G401.6 (cell line): ENCODE measurements at regions not wholly inside any gene's neighbourhood (a gene's known extent, or its start where the extent isn't known, plus 50 kb on each side); places are given as distances from the start of the nearest gene placed in this dataset.
"Not testable (repeated sequence)": the region's sequence is repeated elsewhere in the genome, so short reads cannot be mapped to it uniquely, and the experiment has no call there.

Experiments used
- FAIRE-seq: peaks from 2 replicates; lab custom pipeline; 2012; peaks lifted over from hg19 to GRCh38; lab: Jason Lieb, UNC

DNA sequence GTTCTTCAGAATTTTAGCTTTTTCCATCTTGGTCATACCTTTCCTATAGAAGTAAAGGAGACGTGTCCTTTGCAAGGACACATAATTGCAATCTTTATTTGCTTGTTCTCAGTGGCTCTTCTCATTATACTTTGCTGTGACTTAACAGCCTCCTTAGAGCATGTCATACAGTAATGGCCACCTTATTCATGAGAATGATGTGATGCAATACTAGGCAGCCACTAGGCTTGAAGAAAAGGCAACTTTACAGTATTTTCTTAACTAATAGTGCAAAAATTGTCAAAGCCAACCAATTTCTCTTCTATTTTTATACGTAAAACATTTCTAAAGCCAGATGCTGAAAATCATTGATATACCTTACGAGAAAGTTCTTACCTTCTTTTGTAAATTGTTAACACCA lies 1296.8 kb upstream of the EYS start:
- FAIRE-seq = no peak

DNA sequence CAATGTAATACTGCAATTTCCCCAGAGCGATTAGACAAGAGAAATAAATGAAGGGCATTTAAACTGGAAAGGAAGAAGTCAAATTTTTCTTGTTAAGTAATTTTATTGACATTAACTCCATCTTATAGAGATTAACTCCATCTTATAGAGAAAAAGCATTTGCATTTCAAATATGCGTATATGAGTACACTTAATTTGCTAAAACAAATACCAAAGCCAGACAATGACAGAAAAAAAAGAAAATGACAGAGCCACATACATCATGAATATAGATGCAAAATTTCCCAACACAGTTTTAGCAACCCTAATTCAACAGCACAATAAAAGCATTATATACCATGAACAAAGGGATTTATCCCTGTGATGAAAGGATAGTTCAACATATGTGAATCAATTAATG lies 1293.1 kb upstream of the EYS start:
- FAIRE-seq = no peak

DNA sequence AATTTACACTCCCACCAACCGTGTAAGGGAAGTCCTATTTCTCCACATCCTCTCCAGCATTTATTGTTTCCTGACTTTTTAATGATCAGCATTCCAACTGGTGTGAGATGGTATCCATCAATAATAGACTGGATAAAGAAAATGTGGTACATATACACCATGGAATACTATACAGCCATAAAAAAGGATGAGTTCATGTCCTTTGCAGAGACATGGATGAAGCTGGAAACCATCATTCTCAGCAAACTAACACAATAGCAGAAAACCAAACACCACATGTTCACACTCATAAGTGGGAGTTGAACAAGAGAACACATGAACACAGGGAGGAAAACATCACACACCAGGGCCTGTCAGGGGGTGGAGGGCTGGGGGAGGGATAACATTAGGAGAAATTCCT lies 1290.6 kb upstream of the EYS start:
- not testable (repeated sequence) for FAIRE-seq

DNA sequence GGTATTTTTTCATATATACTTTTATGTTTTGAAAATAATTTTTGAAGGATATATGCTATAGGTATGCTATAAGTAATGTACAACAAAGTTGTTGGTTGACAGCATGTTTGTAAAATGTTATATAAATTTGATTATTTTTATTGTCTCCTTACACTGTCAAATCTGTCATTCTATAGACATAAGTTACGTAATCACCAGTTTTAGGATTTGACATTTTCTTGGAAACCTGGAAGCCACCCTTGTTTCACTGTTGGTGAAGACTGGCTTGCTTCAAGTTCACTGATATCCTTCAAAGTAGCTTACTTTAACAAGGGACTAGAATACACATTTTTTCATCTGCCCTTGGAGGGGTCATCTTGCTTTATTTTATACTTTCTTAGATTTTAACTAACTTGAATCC lies 1288.6 kb upstream of the EYS start:
- FAIRE-seq = no peak

DNA sequence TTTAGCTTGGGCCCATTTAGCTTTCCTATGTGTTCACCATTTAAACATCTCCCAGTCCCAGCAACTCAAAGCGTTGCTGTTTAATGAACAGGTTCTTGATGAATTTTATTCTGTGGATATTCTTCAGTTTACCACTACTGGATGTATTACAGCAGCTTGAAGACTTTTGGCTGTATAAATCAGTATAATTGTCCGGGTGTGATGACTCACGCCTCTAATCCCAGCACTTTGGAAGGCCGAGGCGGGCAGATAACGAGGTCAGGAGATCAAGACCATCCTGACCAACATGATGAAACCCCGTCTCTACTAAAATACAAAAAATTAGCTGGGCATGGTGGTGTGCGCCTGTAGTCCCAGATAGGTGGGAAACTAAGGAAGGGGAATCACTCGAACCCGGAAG lies 1286.7 kb upstream of the EYS start:
- not testable (repeated sequence) for FAIRE-seq

DNA sequence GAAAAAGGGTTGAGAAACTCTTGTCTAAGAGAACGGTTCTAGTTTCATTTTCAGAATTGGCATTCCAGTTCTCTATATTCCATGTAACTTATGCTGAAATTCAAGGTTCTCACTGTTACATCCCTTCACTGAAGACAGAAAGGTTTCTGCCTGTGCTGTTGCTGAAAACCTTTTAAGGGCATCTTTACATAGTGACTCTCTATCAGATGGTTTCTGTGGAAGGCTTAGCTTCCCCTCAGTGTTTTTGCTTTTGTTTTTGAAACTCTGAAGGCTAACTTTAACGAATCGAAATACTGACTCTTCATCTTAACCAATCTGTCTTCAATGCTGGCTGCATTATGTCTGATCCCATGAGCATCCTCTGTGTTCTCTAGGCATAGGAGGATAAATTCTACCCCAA lies 1286.2 kb upstream of the EYS start:
- no peak for FAIRE-seq

DNA sequence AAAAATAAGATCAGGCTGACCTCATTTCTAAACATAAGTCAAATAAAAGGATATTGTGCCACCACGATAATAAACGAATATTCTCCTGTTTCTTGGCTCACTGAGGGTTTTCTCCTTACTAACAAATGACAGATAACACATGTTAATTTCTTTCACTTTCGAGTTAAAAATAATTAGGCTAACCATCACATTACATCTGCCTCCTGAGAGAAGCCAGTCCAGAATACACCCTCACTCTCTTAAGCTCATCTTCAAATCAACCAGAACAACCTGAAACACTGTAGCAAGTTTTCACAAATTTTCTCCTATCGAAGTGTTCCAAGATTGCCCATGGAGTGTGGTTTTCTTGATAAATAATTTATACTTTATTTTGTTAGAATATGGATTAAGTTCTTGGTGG lies 1285.6 kb upstream of the EYS start:
- no peak for FAIRE-seq

DNA sequence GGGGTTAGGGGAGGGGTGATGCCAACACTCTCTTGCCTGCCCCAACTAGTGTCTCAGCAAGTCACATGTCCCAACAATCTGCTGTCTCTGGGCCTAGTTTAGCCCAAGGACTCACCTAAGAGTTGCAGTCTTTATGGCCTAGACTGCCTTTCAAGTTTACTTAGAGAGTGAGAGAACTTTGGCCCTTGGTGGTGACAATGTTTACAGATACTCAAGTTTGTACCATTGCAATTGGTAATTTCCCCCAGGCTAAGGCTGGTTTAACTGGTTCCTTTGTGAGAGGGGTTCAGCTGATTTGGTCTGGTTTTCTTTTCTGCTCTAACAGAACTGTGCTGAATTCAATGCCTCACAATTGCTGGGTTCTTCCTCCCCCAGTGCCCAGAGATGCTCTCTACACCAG lies 1279.9 kb upstream of the EYS start:
- no peak for FAIRE-seq

DNA sequence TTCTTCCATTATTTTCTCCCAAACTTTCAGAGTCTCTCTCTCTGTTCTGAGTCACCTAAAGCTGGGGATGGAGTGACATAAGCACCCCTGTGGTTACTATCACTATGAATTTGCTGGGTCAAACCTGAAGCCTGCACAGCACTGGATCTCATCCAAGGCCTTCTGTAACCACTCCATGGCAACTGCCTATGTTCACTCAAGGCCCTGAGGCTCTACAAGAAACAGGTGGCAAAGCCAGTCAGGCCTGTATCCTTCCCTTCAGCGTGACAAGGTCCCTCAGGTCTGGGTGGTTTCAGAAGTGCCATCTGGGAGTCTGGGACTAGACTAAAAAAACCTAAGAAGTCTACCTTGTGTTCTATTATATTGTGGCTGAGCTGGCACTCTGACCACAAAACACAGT lies 1278.8 kb upstream of the EYS start:
- FAIRE-seq = no peak

DNA sequence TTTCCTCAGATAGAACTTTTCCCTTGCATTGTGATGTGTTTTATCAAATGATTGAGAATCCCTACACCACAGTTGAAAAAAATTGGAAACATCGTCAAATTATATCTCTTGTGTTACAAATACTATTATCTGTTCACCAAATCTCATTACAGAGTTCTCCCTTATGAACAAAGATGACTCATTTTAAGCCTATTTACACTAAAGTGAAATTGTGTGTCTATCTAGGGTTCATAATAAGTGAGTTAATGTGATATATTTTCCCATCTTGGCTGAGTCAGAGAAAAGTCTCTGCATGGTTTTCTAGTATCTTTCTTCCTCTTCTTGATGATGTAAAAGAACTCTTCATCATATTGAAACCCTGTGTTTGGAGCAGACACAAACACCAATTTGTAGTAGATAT lies 1263.3 kb upstream of the EYS start:
- FAIRE-seq = no peak

DNA sequence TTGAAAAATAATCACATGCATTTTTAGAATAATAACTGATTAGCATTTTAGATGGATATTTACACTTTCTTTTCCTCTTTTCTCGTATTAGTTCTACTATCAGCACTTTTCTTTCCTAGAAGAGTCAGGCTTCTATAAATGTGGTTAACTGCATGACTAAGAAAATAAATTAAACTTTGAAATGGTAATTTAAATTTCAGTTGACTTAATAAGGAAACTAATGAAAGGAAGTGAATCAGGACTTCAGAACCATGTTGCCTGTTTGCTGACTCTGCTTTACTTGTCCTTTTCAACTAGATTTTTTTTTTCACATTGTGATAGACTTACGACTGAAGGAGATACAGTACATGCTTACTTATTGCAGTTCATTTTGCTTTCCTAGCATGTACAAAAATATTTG lies 1258.2 kb upstream of the EYS start:
- no peak for FAIRE-seq

DNA sequence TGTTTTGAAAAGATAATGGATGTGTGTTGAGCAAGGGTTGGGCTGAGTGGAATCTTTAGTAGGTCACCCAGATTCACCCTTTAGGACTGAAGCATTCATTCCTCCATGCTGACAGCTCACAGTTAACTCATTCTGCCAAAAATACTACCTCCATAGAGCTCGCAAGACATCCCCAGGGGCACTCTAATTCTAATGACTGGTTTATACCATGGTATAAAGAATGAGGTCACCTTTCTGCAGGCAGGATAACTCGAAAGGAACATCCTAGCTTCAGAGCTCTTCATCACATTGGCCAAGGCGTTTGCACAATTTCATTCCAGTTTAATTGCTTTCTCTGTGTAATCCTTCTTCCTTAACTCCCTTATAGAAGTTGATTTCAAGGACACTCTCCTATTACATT lies 1257.2 kb upstream of the EYS start:
- no peak for FAIRE-seq

DNA sequence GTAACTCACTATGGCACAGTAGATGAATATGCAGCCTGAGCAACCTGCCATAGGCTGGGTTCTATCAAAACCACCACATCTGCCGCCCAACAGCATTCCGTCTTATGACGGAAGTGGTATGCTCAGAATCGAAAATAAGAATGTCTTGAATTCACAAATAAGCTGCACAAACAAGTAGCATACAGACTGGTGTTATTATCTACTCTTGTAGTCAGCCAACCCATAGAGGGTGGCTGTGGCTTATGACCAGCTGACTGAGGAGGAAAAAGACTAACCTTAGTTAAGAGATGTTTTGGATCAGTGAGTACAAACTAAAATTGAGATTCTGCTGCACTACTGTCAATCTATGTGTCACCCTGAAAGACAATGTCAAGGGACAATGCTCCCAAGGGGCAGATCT lies 1255.1 kb upstream of the EYS start:
- no peak for FAIRE-seq

DNA sequence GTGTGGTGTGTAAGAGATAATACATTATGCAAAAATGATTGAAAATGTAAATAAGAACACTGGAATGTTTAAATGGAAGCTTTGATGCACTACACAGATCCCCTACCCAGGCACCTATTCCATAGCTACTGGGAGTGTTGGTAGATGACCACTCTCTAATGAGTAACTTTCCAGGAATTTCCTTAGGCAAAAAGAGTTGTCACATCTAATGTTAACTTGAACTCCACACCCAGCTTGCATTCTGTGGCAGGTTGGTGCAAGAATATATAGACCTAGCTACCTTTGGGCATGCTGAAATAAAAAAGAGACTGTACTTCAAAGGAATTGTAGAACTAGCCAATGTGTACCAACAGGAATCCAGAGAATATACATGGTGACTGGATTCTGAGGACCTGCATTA lies 1254.2 kb upstream of the EYS start:
- no peak for FAIRE-seq

DNA sequence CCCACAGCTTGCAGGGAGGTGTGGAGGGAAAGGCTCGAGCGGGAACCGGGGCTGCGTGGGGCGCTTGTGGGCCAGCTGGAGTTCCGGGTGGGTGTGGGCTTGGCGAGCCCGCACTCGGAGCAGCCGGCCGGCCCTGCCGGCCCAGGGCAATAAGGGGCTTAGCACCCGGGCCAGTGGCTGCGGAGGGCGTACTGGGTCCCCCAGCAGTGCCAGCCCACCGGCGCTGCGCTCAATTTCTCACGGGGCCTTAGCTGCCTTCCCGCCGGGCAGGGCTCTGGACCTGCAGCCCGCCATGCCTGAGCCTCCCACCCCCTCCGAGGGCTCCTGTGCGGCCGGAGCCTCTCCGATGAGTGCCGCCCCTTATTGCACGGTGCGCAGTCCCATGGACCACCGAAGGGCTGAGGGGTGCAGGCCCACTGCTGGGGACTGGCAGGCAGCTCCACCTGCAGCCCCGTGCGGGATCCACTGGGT lies 1242.2 kb upstream of the EYS start:
- no peak for FAIRE-seq

DNA sequence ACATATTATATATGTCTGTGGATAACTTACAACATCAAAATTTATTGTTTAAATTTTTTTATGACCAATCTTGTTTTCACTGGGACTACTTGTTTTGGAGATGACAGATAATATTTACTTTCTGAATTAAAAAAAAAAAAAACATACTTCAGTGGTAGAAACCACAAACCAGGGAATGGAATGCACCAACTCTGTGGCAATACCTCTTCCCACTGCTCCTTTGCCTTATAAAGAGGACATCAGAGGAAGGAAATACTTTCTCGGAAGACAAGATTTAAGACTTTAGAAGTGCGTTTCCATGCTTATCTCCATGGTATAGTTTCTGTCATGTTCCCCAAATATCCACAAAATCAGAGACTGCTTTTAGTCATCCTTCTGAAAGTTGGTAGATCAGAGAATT lies 1241.1 kb upstream of the EYS start:
- FAIRE-seq = no peak

DNA sequence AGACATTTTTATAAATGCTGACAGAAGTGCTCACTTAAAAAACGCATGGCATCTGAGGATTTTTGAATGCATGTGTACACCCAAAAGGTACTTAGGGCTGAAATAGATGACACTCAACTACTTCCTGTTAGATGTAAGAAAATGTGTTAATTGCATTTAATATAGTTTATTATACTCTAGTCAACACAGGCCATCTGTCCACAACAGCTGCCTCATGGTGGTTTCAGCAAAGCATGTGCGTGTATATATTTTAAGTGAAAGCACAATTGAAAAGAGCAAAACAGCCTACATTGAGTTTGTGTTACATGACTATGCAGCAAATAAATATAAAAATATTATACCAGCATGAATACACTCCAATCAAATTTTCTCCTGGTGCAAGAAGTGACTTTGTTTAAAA lies 1233.0 kb upstream of the EYS start:
- no peak for FAIRE-seq

DNA sequence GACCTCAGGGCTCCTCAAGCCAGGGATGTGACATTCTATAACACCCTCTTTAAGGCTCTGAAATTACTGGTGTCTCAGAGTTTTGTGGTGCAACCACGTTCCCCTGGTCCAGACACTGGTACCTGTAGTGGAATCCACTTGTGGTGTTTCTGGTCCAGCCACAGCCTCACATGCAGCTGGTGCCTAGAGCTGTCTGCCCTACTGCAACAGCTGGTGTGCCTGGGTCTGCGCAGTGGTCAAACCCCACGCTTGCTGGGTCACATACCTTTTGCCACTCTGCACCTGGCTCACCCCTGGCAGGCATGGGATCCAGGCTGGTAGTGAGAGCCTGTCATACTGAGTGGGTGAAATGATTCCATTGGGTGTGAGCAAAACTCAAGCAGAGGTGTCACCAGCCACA lies 1230.2 kb upstream of the EYS start:
- FAIRE-seq = no peak

DNA sequence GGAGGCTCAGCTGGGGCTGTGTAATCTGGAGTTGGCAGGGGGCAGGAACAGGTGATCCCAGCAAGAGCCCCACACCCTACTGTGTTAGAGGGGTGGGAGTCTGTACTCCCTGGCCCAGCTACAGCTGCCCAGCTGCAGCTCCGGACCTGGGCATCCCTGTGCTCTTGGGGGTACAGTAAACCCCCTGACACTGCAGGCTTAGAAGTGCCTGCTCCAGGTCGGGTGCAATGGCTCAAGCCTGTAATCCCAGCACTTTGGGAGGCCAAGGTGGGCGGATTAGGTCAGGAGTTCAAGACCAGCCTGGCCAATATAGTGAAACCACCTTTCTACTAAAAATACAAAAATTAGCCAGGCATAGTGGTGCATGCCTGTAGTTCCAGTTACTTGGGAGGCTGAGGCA lies 1228.6 kb upstream of the EYS start:
- FAIRE-seq = no peak

DNA sequence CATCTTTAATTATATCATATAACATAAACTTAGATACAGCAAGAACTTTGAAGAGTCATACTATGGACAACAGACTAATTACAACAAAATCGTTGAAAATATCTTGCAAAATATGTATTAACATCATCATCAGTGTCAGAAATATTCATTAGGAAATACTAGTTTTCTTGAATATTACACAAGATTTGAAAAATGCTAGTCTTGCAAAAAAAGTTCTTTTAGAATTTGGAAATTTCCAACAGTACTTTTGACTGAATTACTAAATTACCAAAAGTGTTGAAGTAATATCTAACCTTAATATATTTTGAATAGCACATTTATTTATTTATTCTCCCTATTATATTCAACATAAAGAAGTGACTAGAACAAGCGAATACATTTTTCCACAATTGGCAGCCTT lies 1224.8 kb upstream of the EYS start:
- FAIRE-seq = no peak

DNA sequence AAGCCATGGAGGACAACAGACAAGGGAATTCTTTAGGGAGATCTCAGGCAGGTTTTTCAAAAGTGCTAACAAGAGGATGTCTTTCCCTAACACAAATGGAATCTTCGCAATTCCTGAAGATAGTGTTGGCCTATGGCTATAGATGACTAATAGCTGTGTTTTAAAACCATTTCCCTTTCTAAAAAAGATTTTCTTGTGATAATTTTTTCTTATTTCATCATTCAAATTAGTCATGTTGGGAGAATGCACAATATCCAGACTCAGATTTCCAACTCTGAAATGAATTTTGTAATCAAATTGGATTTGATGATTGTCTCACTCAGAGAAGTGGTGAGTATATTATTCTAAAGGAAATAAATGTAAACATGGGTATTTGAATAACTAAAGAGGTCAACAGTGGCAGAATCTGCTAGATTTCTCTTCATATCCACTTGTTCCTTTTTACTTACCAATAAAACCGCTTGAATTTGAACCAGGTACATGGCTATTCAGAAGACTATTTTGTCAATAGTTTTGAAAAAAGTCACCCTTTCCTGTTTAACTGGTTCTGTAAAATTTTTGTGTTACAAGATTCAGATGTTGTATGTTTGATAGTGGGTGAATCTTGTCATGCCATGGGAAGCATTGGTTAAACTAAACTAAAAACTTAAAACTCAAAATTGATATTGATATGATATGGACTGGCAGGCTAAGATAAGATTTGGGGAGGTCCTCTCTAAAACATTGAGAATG lies 1223.7 kb upstream of the EYS start:
- no peak for FAIRE-seq

DNA sequence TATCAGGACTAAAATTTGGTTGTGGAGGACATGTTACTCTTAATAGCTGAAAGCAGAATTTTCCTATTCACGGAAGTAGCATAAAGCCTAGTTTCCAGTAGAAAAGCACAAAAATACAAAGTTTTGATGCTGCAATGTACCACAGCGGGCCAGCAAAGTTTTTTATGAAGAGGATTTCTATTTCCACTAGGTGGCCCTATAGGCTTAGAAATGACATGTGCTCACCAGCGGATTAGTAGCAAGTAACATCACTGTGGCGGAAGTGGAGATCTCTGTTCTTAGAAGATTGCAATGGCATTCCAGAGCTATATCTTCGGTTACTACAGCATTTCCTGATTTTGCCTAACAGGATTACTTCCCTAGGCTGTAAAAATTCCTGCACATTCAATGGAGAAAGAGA lies 1219.0 kb upstream of the EYS start:
- no peak for FAIRE-seq

DNA sequence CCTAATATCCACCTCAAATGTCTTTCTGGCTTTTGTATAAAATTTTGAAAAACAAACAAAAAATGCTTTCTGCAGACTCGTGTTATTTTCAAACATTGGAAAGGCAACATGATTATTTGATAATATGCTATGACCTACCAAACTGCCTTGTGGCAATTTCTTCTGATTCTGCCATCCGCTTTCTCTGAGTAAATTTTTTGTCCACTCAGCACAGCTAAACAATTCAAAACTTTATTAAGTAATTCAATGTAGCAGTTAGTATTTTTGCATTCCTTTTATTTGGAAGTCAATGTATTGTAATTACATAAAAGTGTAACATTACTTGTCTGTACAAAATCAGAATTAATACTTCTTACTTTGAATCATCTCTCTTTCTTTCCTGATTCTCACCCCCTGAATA lies 1206.6 kb upstream of the EYS start:
- FAIRE-seq = no peak

DNA sequence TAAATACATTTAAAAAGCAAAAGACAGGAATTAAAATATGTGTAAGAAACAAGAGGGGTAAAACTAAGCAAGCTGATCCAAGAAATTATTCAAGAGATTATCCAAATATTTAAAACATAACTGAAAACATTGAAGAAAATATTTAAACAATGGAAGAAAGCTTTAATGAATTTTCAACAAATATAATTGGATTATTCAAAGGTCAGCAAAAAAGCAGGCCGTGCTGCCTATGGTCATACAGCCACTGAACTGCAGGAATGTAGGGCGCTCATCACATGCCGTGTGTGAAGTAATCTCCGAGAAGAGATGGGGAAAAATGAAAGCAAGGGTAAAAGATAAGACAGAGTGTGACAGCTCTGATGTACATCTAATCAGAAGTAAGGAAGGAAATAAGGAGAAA lies 1195.4 kb upstream of the EYS start:
- FAIRE-seq = no peak
